Neural crest cell (in vitro differentiated cells): ENCODE measurements at regions not wholly inside any gene's neighbourhood (a gene's known extent, or its start where the extent isn't known, plus 50 kb on each side); places are given as distances from the start of the nearest gene placed in this dataset.

Source experiments
- DNase-seq: peaks from one replicate; pipeline ENCODE4 v3.0.0; 2021; ENCODE audit warnings: low read depth, mixed read lengths, low spot score
- H3K27ac Mint-ChIP-seq: one replicate; pipeline ENCODE4 v1.8.0; 2021; ENCODE audit warnings: mild to moderate bottlenecking, mixed read lengths; ENCODE audit not compliant: unreplicated experiment
- H3K27me3 Mint-ChIP-seq: 2 replicates; pipeline ENCODE4 v1.8.0; 2021; ENCODE audit warnings: low read depth, mild to moderate bottlenecking, mixed read lengths
- H3K36me3 Mint-ChIP-seq: 2 replicates; pipeline ENCODE4 v1.8.0; 2021; ENCODE audit warnings: low read depth, mild to moderate bottlenecking, mixed read lengths
- H3K4me1 Mint-ChIP-seq: 2 replicates; pipeline ENCODE4 v1.8.0; 2021; ENCODE audit warnings: mixed read lengths
- H3K4me3 Mint-ChIP-seq: one replicate; pipeline ENCODE4 v1.8.0; 2021; ENCODE audit warnings: mild to moderate bottlenecking, mixed read lengths
- H3K9me3 Mint-ChIP-seq: 2 replicates; pipeline ENCODE4 v1.8.0; 2021; ENCODE audit warnings: mixed read lengths
- CTCF ChIP-seq: fragments of 200-600 bp; sonication (generic); conservative IDR thresholded peaks from 2 replicates; pipeline ENCODE4 v1.5.0; 2021; ENCODE audit warnings: antibody characterized with exemption, mild to moderate bottlenecking

GRCh38 chr2:8115966-8116365 lies 565.9 kb upstream of the ID2 start:
- peaks cover 2% of the 10 kb centered on the region for H3K9me3 Mint-ChIP-seq
- H3K27me3 Mint-ChIP-seq: no peaks in the 10 kb centered on the region
- DNase-seq: no peak
- peaks cover 35% of the 10 kb centered on the region for H3K4me1 Mint-ChIP-seq
- H3K36me3 Mint-ChIP-seq: no peaks in the 10 kb centered on the region
- no peak for TF ChIP-seq CTCF
- no peak overlapping the region for H3K4me3 Mint-ChIP-seq
- H3K27ac Mint-ChIP-seq: no peak overlapping the region

GRCh38 chr2:8116661-8117060 lies 565.2 kb upstream of the ID2 start:
- no peaks in the 10 kb centered on the region for H3K9me3 Mint-ChIP-seq
- TF ChIP-seq CTCF: no peak

GRCh38 chr2:8118940-8119781 lies 562.7 kb upstream of the ID2 start:
- no peaks in the 10 kb centered on the region for H3K9me3 Mint-ChIP-seq
- H3K4me3 Mint-ChIP-seq: no peak overlapping the region
- no peaks in the 10 kb centered on the region for H3K27me3 Mint-ChIP-seq
- H3K27ac Mint-ChIP-seq: peak overlapping the region; percentile 51
- no peak for DNase-seq
- no peaks in the 10 kb centered on the region for H3K36me3 Mint-ChIP-seq
- TF ChIP-seq CTCF: no peak
- H3K4me1 Mint-ChIP-seq: peaks cover 44% of the 10 kb centered on the region

More at GRCh38 chr2:8116661-8117060, 565.2 kb upstream of the ID2 start:
- Mint-ChIP-seq H3K27me3 (no peaks in the 10 kb centered on the region), H3K36me3 (no peaks in the 10 kb centered on the region), H3K4me3 (no peak overlapping the region), H3K4me1 (peaks cover 40% of the 10 kb centered on the region), H3K27ac (no peak overlapping the region)
- DNase-seq: no peak

GRCh38 chr2:8119782-8120505 lies 561.9 kb upstream of the ID2 start:
- Mint-ChIP-seq H3K4me1 (peaks cover 44% of the 10 kb centered on the region), H3K36me3 (no peaks in the 10 kb centered on the region), H3K9me3 (no peaks in the 10 kb centered on the region), H3K27ac (peak overlapping the region; percentile 51), H3K27me3 (no peaks in the 10 kb centered on the region), H3K4me3 (no peak overlapping the region)
- TF ChIP-seq CTCF: no peak
- DNase-seq: no peak

GRCh38 chr2:8120506-8120860 lies 561.4 kb upstream of the ID2 start:
- Mint-ChIP-seq H3K27ac (peak overlapping the region; percentile 73), H3K9me3 (no peaks in the 10 kb centered on the region), H3K4me1 (peaks cover 44% of the 10 kb centered on the region), H3K4me3 (no peak overlapping the region), H3K27me3 (no peaks in the 10 kb centered on the region), H3K36me3 (peaks cover under 1% of the 10 kb centered on the region)
- TF ChIP-seq CTCF: no peak
- no peak for DNase-seq
